Tibial nerve (tissue), 4 donors: ENCODE measurements at regions not wholly inside any gene's neighbourhood (a gene's known extent, or its start where the extent isn't known, plus 50 kb on each side); places are given as distances from the start of the nearest gene placed in this dataset.

Source experiments
- DNase-seq, 2 donors: peaks; one replicate each; pipeline ENCODE4 v3.0.0-alpha.2; 2019; ENCODE audit warnings: low spot score in 2 of 2
- H3K27ac ChIP-seq, 4 donors: fragments of 200-600 bp; sonication (generic) in 3 of 4; one replicate each; pipeline ENCODE4 v1.5.1; 2017 to 2019; ENCODE audit warnings: mild to moderate bottlenecking in 1 of 4
- H3K27me3 ChIP-seq, 2 donors: fragments of 200-600 bp; sonication (generic) in 1 of 2; one replicate each; pipeline versions ENCODE4 v1.5.1 to v1.6.0; 2017 to 2019
- H3K36me3 ChIP-seq, 3 donors: fragments of 200-600 bp; sonication (generic); one replicate each; pipeline ENCODE4 v1.5.1; 2018 to 2019
- H3K4me1 ChIP-seq, 4 donors: fragments of 200-600 bp; sonication (generic) in 3 of 4; one replicate each; pipeline ENCODE4 v1.5.1; 2017 to 2019
- H3K4me3 ChIP-seq, 4 donors: fragments of 200-600 bp; sonication (generic) in 3 of 4; one replicate each; pipeline ENCODE4 v1.5.1; 2017 to 2019; ENCODE audit warnings: mild to moderate bottlenecking in 1 of 4, moderate library complexity in 1 of 4
- H3K9me3 ChIP-seq, 4 donors: fragments of 200-600 bp; sonication (generic) in 3 of 4; one replicate each; pipeline ENCODE4 v1.5.1; 2017 to 2019
- EP300 ChIP-seq, 2 donors: sonication (generic); formaldehyde crosslinking; IDR thresholded peaks; one replicate each; pipeline ENCODE4 v1.6.1; 2017; ENCODE audit warnings: antibody characterized with exemption in 2 of 2, mild to moderate bottlenecking in 1 of 2
- POLR2A ChIP-seq, 2 donors: fragments of 450-650 bp; IDR thresholded peaks; one replicate each; pipeline ENCODE4 v1.6.1; 2017; ENCODE audit warnings: antibody characterized with exemption in 2 of 2, mild to moderate bottlenecking in 2 of 2, moderate library complexity in 2 of 2
- WGBS, 2 donors: methylation state at CpG; one replicate each; pipeline ENCODE4 v1.1.5; 2018; 5-methylcytosine and 5-hydroxymethylcytosine counted together
- TF ChIP-seq, protein P1 (sequence below), 5 experiments: fragments of 200-600 bp in 3 of 5; fragments of 450-650 bp in 2 of 5; sonication (generic) in 3 of 5; IDR thresholded peaks; one replicate each; pipeline ENCODE4 v1.5.1; 2016 to 2019; ENCODE audit warnings: antibody characterized with exemption in 5 of 5, mild to moderate bottlenecking in 3 of 5, moderate library complexity in 2 of 5

DNA sequence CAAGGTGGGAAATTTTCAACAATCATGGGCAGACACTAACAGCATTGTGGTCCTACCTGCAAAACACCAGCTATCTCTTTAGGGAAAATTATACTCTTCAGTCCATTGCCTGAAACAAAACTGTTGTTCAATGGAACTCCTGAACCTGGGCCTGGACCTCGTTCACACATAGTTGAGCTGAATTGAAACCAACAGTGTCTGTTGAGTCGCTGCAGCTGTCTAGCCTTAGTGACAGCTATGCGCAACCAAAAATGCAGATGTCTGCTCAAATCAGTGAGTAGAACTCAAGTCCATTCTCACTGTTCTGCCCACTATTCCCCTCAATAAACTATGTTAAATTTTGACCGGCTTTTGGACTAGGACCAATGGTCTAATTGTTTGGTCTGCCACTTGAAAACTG, 286.2 kb downstream of the TFAP2A start:
- peaks cover 0 to 7% (median 0%) of the 10 kb centered on the region in 4 donors for H3K9me3 ChIP-seq
- DNase-seq, result no peak
- no peak for TF ChIP-seq POLR2A (IDR thresholded peaks at IDR 0.05)
- TF ChIP-seq, protein P1, sequence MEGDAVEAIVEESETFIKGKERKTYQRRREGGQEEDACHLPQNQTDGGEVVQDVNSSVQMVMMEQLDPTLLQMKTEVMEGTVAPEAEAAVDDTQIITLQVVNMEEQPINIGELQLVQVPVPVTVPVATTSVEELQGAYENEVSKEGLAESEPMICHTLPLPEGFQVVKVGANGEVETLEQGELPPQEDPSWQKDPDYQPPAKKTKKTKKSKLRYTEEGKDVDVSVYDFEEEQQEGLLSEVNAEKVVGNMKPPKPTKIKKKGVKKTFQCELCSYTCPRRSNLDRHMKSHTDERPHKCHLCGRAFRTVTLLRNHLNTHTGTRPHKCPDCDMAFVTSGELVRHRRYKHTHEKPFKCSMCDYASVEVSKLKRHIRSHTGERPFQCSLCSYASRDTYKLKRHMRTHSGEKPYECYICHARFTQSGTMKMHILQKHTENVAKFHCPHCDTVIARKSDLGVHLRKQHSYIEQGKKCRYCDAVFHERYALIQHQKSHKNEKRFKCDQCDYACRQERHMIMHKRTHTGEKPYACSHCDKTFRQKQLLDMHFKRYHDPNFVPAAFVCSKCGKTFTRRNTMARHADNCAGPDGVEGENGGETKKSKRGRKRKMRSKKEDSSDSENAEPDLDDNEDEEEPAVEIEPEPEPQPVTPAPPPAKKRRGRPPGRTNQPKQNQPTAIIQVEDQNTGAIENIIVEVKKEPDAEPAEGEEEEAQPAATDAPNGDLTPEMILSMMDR (IDR thresholded peaks at IDR 0.05), result no peak
- no peak for TF ChIP-seq EP300 (IDR thresholded peaks at IDR 0.05)
- no peaks in the 10 kb centered on the region for H3K36me3 ChIP-seq
- 83% methylated on average over 4 of the region's 4 CpGs for WGBS, 2 donors
- H3K27me3 ChIP-seq, result no peaks in the 10 kb centered on the region
- H3K4me3 ChIP-seq, result no peak overlapping the region
- H3K4me1 ChIP-seq, result no peaks in the 10 kb centered on the region
- no peak overlapping the region for H3K27ac ChIP-seq

DNA sequence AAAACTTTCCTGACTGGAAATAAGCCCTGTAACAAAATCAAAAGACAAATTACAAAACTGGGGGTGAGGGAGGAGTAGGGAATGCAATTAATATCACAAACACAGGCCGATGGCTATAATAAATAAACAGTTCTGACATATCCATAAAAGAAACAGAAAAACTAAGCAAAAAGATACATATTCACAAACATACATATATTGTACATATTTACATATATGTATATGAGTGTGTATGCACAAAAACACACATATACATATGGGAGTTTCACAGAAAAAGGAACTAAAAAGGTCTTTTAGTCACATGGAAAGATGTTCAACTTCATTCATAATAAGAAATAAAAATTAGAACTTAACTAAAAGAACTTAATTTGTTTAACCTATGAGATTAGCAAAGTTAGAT, 292.7 kb downstream of the TFAP2A start:
- no peaks in the 10 kb centered on the region for H3K4me1 ChIP-seq
- TF ChIP-seq, protein P1 (IDR thresholded peaks at IDR 0.05), result no peak
- no peak for TF ChIP-seq POLR2A (IDR thresholded peaks at IDR 0.05)
- no peak for TF ChIP-seq EP300 (IDR thresholded peaks at IDR 0.05)
- DNase-seq, result no peak
- 67 to 74% methylated on average over 1 of the region's 1 CpG for WGBS, 2 donors
- H3K27ac ChIP-seq, result no peak overlapping the region
- peaks cover 0 to 8% (median 0%) of the 10 kb centered on the region in 4 donors for H3K9me3 ChIP-seq
- no peak overlapping the region for H3K4me3 ChIP-seq
- no peaks in the 10 kb centered on the region for H3K27me3 ChIP-seq
- no peaks in the 10 kb centered on the region for H3K36me3 ChIP-seq

DNA sequence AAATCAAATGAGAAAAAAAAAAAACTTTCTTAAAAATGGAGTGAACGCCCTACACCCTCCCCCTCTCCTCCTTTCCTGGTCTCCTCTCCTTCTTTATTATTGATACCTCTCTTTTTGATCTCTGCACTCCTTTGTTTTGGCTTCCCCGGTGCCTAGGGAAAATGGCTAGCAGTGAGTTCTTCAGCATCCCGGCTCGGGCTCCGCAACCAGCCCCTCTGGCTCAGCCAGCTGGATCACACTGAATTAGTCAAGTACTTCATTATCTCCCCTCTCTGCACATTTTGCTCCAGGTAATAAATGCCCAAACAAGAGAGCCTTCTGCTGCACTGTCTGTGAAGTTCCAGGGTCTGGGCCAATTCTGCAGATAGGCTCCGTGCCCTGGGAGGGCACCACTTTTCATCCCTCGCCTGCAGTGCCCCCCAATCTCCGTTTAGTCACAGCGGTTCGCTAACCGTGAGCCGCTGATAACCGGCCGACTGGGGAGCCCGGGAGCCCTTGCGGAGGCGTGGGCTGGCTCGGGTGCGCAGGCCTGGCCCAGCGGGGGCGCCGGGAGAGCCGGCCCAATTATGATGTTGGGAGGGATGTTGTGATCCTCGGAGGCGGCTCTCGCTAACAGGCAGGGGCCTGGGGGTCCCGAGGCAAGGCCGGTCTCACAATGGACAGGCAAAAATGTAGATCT, 301.9 kb downstream of the TFAP2A start:
- Histone ChIP-seq H3K27ac (no peak overlapping the region), H3K4me1 (peaks cover 0 to 5% (median 0%) of the 10 kb centered on the region in 4 donors), H3K9me3 (no peaks in the 10 kb centered on the region), H3K36me3 (no peaks in the 10 kb centered on the region), H3K4me3 (no peak overlapping the region), H3K27me3 (peaks cover 0 to 21% of the 10 kb centered on the region in 2 donors)
- TF ChIP-seq, protein P1 (IDR thresholded peaks at IDR 0.05), result no peak
- TF ChIP-seq POLR2A (IDR thresholded peaks at IDR 0.05) (no peak), EP300 (IDR thresholded peaks at IDR 0.05) (no peak)
- DNase-seq, result no peak
- WGBS, 2 donors, result 9 to 12% methylated on average over 28 of the region's 28 CpGs

DNA sequence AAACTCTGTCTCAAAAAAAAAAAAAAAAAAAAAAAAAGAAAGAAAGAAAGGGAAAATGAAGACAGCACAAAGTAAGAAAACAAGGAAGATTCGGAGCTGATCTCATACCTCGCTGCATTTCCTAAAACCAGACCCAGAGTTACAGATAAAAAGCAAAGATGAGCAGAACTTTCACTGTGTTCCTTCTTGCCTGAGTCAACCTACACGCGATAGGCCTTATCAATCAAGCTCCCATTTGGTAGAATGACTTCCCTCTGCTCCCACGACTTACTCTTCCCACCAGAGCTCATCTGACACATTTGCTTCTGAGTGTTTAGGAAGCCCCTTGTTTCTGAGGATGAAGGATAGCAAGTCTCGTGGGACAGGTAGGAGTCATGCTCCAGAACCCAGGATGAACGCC, 302.9 kb downstream of the TFAP2A start:
- no peak overlapping the region for H3K4me3 ChIP-seq
- 72 to 93% methylated on average over 7 of the region's 7 CpGs for WGBS, 2 donors
- H3K9me3 ChIP-seq, result no peaks in the 10 kb centered on the region
- peaks cover 0 to 21% of the 10 kb centered on the region in 2 donors for H3K27me3 ChIP-seq
- no peak overlapping the region for H3K27ac ChIP-seq
- TF ChIP-seq POLR2A (IDR thresholded peaks at IDR 0.05), result no peak
- TF ChIP-seq EP300 (IDR thresholded peaks at IDR 0.05), result no peak
- TF ChIP-seq, protein P1 (IDR thresholded peaks at IDR 0.05), result no peak
- no peaks in the 10 kb centered on the region for H3K36me3 ChIP-seq
- H3K4me1 ChIP-seq, result peaks cover 0 to 5% (median 0%) of the 10 kb centered on the region in 4 donors
- DNase-seq, result no peak

DNA sequence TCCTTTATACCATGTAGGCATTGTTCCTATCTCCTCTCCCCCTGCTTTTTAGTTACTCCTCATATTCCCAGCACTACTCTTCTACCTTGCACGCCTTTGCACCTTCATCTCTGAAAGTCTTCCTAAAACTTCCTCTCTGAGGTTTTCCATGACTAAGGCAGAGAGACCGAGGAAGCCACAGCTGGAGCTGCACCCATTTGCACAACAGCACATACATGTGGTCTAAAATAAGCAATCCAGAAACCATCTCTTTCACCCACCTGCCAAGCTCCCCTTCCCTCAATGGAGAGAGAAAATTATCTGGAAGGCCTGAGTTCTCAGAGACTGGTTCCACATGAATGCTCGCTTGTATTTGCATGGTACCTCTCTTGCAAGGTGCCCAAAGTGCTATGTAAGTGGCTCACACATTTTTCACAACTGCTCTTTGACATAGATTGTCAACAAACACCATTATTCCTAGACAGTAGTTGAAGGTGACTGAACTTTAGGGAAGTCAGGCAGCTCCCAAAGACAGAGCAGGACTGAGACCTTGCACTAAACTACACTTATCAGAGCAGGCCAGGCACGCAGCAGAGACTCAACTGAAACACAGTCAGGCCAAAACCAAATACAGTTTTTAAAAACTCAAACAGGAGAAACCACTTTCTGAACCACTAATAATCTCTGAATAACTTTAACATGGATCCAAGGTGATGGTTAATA, 313.2 kb downstream of the TFAP2A start:
- H3K36me3 ChIP-seq, result no peaks in the 10 kb centered on the region
- no peaks in the 10 kb centered on the region for H3K27me3 ChIP-seq
- H3K4me3 ChIP-seq, result no peak overlapping the region
- no peak overlapping the region for H3K27ac ChIP-seq
- WGBS, 2 donors, result 87 to 92% methylated on average over 4 of the region's 4 CpGs
- DNase-seq, result no peak
- peaks cover 0 to 4% (median 0%) of the 10 kb centered on the region in 4 donors for H3K4me1 ChIP-seq
- TF ChIP-seq, protein P1 (IDR thresholded peaks at IDR 0.05), result no peak
- no peak for TF ChIP-seq EP300 (IDR thresholded peaks at IDR 0.05)
- no peak for TF ChIP-seq POLR2A (IDR thresholded peaks at IDR 0.05)
- H3K9me3 ChIP-seq, result no peaks in the 10 kb centered on the region
